ENCODE measurements at regions not wholly inside any gene's neighbourhood (a gene's known extent, or its start where the extent isn't known, plus 50 kb on each side); places are given as distances from the start of the nearest gene placed in this dataset.

- Histone ChIP-seq H3K27me3 (no peaks in the 10 kb centered on the region), H3K36me3 (no peaks in the 10 kb centered on the region), H3K4me3 (no peak overlapping the region), H3K4me1 (no peaks in the 10 kb centered on the region), H3K27ac (no peak overlapping the region), H3K9me3 (no peaks in the 10 kb centered on the region)
- ATAC-seq: no peak
- WGBS (ENCODE audit: insufficient coverage, low coverage, low lambda C conversion rate, missing lambda C conversion rate): 25% methylated on average over 2 of the region's 2 CpGs
- no peak for TF ChIP-seq CTCF (IDR thresholded peaks at IDR 0.05)
- DNase-seq: no peak
- intact Hi-C loops (cut with DNase I): no loop called here
Observed at GRCh38 chr5:105963696-105964255, 1707.0 kb downstream of the EFNA5 start.

DNA sequence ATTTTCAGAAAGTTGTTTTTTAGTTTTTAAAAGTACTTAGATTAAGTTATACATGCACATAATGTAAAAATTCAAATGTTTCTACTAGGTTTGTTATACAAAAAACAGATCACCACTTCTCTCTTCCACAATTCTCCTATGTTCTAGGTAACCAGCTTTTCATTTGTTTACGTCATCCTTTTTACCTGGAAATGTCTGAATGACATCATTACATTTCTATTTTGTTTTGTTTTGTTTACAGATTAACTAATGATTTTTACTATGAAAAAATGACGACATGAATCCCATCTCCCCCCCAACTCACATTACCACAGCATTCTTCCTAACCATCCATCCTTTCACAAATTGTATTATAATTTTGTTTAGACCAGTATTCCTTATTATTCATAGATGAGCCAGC lies 1709.2 kb downstream of the EFNA5 start:
- intact Hi-C loops (cut with DNase I): no loop called here
- Histone ChIP-seq H3K36me3 (no peaks in the 10 kb centered on the region), H3K4me1 (no peaks in the 10 kb centered on the region), H3K27me3 (no peaks in the 10 kb centered on the region), H3K4me3 (no peak overlapping the region), H3K9me3 (no peaks in the 10 kb centered on the region), H3K27ac (no peak overlapping the region)
- ATAC-seq (no peak), DNase-seq (no peak)
- WGBS (ENCODE audit: insufficient coverage, low coverage, low lambda C conversion rate, missing lambda C conversion rate): 37% methylated on average over 2 of the region's 2 CpGs
- TF ChIP-seq POLR2A (IDR thresholded peaks at IDR 0.05) (no peak), CTCF (IDR thresholded peaks at IDR 0.05) (no peak)

DNA sequence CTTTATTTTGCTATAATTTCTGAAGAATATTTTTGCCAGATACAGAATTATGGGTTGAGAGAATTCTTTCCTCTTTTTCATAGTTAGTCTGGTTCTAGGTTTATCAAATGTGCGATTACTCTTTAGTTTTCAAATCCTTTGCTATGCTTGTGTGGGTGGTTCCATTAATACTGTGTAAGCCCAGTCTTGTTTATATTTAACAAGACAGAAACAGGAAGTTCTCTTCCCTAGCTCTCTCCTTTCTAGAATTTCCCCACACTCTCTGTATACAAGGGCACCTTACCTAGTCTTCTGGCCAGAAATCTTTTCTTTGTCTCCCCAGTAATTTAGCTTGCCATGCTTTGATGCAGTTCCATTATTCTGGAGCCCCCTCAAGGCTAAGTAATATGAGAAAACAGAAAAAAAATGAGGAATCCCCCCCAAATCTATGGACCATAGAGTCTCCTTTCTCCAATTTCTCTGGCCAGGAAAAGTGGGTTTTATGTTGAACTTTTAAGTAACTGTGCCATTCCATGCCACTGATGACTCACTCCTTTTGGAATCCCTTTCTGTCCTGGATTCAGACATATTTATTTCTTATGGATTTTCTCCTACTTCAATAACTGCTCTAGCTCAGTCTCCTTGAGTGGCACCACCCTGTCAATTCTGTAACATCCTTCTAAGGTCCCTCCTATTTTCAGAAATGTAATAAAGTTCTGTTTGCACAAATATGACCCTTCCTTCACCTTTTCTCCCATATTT lies 1714.1 kb downstream of the EFNA5 start:
- no peaks in the 10 kb centered on the region for H3K4me1 ChIP-seq
- ATAC-seq (no peak), DNase-seq (no peak)
- H3K4me3 ChIP-seq: no peak overlapping the region
- WGBS (ENCODE audit: insufficient coverage, low coverage, low lambda C conversion rate, missing lambda C conversion rate): 31% methylated on average over 1 of the region's 1 CpG
- TF ChIP-seq POLR2A (IDR thresholded peaks at IDR 0.05) (no peak), CTCF (IDR thresholded peaks at IDR 0.05) (no peak)
- H3K27me3 ChIP-seq: no peaks in the 10 kb centered on the region
- no peaks in the 10 kb centered on the region for H3K36me3 ChIP-seq
- intact Hi-C loops (cut with DNase I): no loop called here
- no peaks in the 10 kb centered on the region for H3K9me3 ChIP-seq
- no peak overlapping the region for H3K27ac ChIP-seq

DNA sequence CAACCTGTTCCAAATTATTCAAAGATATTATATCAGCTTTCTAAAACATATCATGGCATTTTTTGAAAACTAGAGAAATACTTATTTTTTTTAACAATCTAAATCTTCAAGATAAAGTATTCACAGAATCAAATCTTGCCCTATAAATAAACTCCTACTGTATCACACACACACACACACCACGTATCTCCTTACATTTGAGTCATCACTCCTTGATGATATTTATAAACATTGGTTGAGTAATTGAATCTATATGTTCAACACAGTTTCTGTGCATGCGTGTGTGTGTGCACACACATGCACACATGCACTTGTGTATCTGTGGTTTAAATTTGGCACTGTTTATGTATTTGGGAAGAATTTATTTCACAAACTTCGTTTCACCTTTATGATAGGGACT lies 1716.4 kb downstream of the EFNA5 start:
- ATAC-seq: no peak
- 41% methylated on average over 3 of the region's 3 CpGs for WGBS (ENCODE audit: insufficient coverage, low coverage, low lambda C conversion rate, missing lambda C conversion rate)
- Histone ChIP-seq H3K27ac (no peak overlapping the region), H3K9me3 (no peaks in the 10 kb centered on the region), H3K4me1 (no peaks in the 10 kb centered on the region), H3K4me3 (no peak overlapping the region), H3K36me3 (no peaks in the 10 kb centered on the region), H3K27me3 (no peaks in the 10 kb centered on the region)
- intact Hi-C loops (cut with DNase I): no loop called here
- TF ChIP-seq POLR2A (IDR thresholded peaks at IDR 0.05) (no peak), CTCF (IDR thresholded peaks at IDR 0.05) (no peak)
- DNase-seq: no peak

All from right lobe of liver (tissue), 6 donors.